ENCODE measurements at regions not wholly inside any gene's neighbourhood (a gene's known extent, or its start where the extent isn't known, plus 50 kb on each side); places are given as distances from the start of the nearest gene placed in this dataset.

GRCh38 chr3:65186268-65186667 is 498.5 kb upstream of the ADAMTS9 start:
- TF ChIP-seq, protein P1, sequence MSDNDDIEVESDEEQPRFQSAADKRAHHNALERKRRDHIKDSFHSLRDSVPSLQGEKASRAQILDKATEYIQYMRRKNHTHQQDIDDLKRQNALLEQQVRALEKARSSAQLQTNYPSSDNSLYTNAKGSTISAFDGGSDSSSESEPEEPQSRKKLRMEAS (IDR thresholded peaks at IDR 0.05): no peak
- TF ChIP-seq EZH2 (IDR thresholded peaks at IDR 0.05) (no peak), POLR2AphosphoS5 (IDR thresholded peaks at IDR 0.05; ENCODE audit: low read depth, low read length) (no peak)
